Nephron progenitor cell (in vitro differentiated cells): ENCODE measurements at regions not wholly inside any gene's neighbourhood (a gene's known extent, or its start where the extent isn't known, plus 50 kb on each side); places are given as distances from the start of the nearest gene placed in this dataset.

ENCODE experiments used
- DNase-seq: peaks from one replicate; pipeline ENCODE4 v3.0.0; 2021
- H3K27ac Mint-ChIP-seq: 2 replicates; pipeline ENCODE4 v1.8.0; 2021; ENCODE audit warnings: mild to moderate bottlenecking, moderate library complexity, mixed read lengths
- H3K27me3 Mint-ChIP-seq: 2 replicates; pipeline ENCODE4 v1.8.0; 2021; ENCODE audit warnings: mild to moderate bottlenecking, low read depth, mixed read lengths; ENCODE audit not compliant: poor library complexity
- H3K36me3 Mint-ChIP-seq: 2 replicates; pipeline ENCODE4 v1.8.0; 2021; ENCODE audit warnings: low read depth, mixed read lengths
- H3K4me1 Mint-ChIP-seq: 2 replicates; pipeline ENCODE4 v1.8.0; 2021; ENCODE audit warnings: mixed read lengths
- H3K4me3 Mint-ChIP-seq: 2 replicates; pipeline ENCODE4 v1.8.0; 2021; ENCODE audit warnings: mild to moderate bottlenecking, moderate library complexity, mixed read lengths
- H3K9me3 Mint-ChIP-seq: 2 replicates; pipeline ENCODE4 v1.8.0; 2021; ENCODE audit warnings: mild to moderate bottlenecking, moderate library complexity, mixed read lengths
- TF ChIP-seq, protein P1 (sequence below): fragments of 200-600 bp; sonication (generic); IDR thresholded peaks from 2 replicates; pipeline ENCODE4 v1.5.0; 2021; ENCODE audit warnings: antibody characterized with exemption

GRCh38 chr20:11344939-11345338 is 572.8 kb upstream of the BTBD3 start:
- peaks cover 10% of the 10 kb centered on the region for H3K4me1 Mint-ChIP-seq
- H3K4me3 Mint-ChIP-seq: no peak overlapping the region
- no peaks in the 10 kb centered on the region for H3K36me3 Mint-ChIP-seq
- H3K27ac Mint-ChIP-seq: no peak overlapping the region
- TF ChIP-seq, protein P1, sequence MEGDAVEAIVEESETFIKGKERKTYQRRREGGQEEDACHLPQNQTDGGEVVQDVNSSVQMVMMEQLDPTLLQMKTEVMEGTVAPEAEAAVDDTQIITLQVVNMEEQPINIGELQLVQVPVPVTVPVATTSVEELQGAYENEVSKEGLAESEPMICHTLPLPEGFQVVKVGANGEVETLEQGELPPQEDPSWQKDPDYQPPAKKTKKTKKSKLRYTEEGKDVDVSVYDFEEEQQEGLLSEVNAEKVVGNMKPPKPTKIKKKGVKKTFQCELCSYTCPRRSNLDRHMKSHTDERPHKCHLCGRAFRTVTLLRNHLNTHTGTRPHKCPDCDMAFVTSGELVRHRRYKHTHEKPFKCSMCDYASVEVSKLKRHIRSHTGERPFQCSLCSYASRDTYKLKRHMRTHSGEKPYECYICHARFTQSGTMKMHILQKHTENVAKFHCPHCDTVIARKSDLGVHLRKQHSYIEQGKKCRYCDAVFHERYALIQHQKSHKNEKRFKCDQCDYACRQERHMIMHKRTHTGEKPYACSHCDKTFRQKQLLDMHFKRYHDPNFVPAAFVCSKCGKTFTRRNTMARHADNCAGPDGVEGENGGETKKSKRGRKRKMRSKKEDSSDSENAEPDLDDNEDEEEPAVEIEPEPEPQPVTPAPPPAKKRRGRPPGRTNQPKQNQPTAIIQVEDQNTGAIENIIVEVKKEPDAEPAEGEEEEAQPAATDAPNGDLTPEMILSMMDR: no peak
- DNase-seq: no peak
- peaks cover 13% of the 10 kb centered on the region for H3K9me3 Mint-ChIP-seq
- no peaks in the 10 kb centered on the region for H3K27me3 Mint-ChIP-seq

DNA sequence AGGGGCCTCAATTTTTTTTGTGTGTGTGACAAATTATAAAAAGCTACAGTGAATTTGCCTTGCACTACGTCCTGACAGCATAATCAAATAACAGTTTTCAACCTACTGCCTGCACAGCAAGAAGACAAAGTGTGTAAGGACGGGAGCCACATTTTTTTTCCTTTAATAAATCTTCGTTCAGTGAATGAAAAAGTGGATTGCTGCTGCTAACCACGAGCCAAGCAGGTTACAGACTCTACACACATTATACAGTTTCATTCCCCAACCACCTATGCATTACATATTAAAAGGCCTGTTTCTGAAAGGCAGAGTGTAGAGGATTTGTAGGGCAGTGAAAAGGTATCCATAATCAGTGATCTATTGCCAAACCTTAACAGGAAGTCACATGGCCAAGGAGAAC is 570.0 kb upstream of the BTBD3 start:
- no peak for DNase-seq
- H3K4me3 Mint-ChIP-seq: no peak overlapping the region
- TF ChIP-seq, protein P1: no peak
- no peaks in the 10 kb centered on the region for H3K36me3 Mint-ChIP-seq
- H3K4me1 Mint-ChIP-seq: peaks cover 17% of the 10 kb centered on the region
- no peaks in the 10 kb centered on the region for H3K27me3 Mint-ChIP-seq
- H3K27ac Mint-ChIP-seq: no peak overlapping the region
- peaks cover 16% of the 10 kb centered on the region for H3K9me3 Mint-ChIP-seq

DNA sequence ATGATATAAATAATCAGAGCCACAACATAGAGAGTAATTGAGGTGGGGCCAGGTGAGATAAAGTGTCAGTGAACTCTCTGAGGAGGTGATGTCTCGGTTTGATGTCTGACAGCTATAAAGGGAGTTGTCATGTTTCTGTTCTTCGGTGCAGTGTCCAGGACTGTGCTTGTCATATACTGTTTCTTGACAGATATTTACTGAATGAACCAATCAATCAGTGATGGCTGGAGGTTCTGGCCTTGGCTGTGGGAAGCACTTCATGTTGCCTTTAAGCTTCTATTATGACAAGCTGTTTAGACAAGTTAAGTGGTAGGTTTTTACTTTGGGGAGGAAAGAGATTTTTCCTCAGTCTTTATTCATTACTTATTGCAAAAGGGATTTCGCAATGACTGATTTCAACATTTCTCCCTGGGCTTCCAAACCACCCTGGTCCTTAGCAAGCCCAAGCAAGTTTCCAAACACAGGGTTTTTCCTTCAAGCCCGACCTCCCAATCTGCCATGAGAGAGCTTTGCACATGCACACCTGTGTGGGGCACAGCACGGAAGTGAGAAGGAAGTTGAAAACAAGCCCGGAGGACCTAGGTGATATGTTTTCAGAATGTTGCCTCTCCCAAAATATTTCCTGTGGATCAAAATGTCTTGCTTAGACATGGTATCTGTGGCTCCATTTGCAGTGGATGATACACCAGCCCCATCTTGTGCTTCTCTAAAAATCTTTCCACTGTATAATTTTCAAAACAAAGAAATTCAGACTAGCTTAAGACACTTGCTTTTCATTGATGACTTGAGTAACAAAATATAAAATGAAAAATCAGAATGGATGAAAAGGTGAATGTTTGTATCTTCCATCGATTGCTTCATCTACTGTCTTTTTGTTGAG is 567.3 kb upstream of the BTBD3 start:
- H3K4me3 Mint-ChIP-seq: no peak overlapping the region
- no peaks in the 10 kb centered on the region for H3K27me3 Mint-ChIP-seq
- H3K27ac Mint-ChIP-seq: no peak overlapping the region
- DNase-seq: no peak
- peaks cover 18% of the 10 kb centered on the region for H3K4me1 Mint-ChIP-seq
- TF ChIP-seq, protein P1: no peak
- H3K36me3 Mint-ChIP-seq: no peaks in the 10 kb centered on the region
- H3K9me3 Mint-ChIP-seq: peaks cover 16% of the 10 kb centered on the region

GRCh38 chr20:11352041-11352440 is 565.7 kb upstream of the BTBD3 start:
- Mint-ChIP-seq H3K9me3 (peaks cover 16% of the 10 kb centered on the region), H3K4me1 (peaks cover 18% of the 10 kb centered on the region), H3K36me3 (no peaks in the 10 kb centered on the region), H3K27me3 (no peaks in the 10 kb centered on the region), H3K27ac (no peak overlapping the region), H3K4me3 (no peak overlapping the region)
- DNase-seq: no peak
- TF ChIP-seq, protein P1: no peak

DNA sequence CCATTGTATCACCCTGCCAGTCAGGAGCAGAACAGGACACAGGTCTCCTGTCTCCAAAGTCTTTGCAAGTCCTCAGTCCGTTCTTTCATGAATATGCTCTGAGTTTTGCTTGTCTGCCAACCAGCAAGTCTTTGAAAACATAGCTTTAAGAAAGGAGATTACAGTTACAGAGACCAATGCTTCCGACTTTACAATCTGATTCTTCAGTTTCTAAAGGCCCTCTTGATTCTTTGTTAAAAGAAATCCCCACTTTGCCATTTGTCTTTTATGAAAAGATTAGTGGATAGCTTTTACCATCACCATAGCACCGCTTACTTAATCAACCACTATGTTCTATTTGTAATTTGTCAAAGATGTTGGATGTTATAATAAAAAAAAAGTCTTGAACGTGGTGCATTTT is 562.8 kb upstream of the BTBD3 start:
- H3K27ac Mint-ChIP-seq: no peak overlapping the region
- peaks cover 18% of the 10 kb centered on the region for H3K4me1 Mint-ChIP-seq
- TF ChIP-seq, protein P1: no peak
- peaks cover 17% of the 10 kb centered on the region for H3K9me3 Mint-ChIP-seq
- no peaks in the 10 kb centered on the region for H3K36me3 Mint-ChIP-seq
- H3K27me3 Mint-ChIP-seq: no peaks in the 10 kb centered on the region
- no peak for DNase-seq
- H3K4me3 Mint-ChIP-seq: no peak overlapping the region

- Mint-ChIP-seq H3K4me1 (peaks cover 18% of the 10 kb centered on the region), H3K36me3 (no peaks in the 10 kb centered on the region), H3K4me3 (no peak overlapping the region), H3K27me3 (no peaks in the 10 kb centered on the region), H3K9me3 (peaks cover 16% of the 10 kb centered on the region), H3K27ac (no peak overlapping the region)
- TF ChIP-seq, protein P1: no peak
- no peak for DNase-seq
These were observed 562.3 kb upstream of the BTBD3 start for GRCh38 chr20:11355345-11355744.
